ENCODE measurements at regions not wholly inside any gene's neighbourhood (a gene's known extent, or its start where the extent isn't known, plus 50 kb on each side); places are given as distances from the start of the nearest gene placed in this dataset.

- TF ChIP-seq CTCF (IDR thresholded peaks at IDR 0.05; ENCODE audit: low read depth, low read length, poor library complexity, severe bottlenecking) (no peak), EZH2phosphoT487 (IDR thresholded peaks at IDR 0.05; ENCODE audit: borderline replicate concordance, low read length) (no peak)
Measured at GRCh38 chr1:177739780-177740179, 230.1 kb downstream of the SEC16B start.

Data from DOHH2 (cell line).